ENCODE measurements at regions not wholly inside any gene's neighbourhood (a gene's known extent, or its start where the extent isn't known, plus 50 kb on each side); places are given as distances from the start of the nearest gene placed in this dataset.

DNA sequence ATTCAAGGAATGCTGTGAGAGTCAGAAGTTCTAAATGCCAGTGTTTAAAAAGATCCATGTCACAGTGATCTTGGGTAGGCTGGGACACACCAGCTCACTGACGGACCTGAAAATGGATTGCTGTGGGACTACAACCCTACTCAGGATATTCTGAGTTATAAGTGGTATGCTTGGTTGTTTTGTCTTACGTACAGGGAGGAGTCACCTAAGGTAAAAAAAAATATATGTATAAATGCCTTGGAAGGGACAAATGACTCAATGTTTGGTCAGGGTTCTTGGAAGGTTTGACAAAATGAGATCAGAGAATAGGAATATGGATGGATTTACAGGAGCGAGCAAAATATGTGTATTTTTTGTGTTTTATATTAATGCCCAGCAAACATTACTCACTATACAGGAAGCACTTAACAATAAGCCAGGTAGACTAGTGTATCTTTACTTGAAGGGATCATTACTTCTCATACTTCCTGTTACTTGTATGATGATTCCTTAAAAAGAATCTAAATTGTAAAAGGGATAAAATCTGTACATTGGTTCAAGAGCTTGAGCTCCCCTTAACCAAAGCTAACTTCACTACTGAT lies 767.3 kb downstream of the GBE1 start:
- TF ChIP-seq, protein P1, sequence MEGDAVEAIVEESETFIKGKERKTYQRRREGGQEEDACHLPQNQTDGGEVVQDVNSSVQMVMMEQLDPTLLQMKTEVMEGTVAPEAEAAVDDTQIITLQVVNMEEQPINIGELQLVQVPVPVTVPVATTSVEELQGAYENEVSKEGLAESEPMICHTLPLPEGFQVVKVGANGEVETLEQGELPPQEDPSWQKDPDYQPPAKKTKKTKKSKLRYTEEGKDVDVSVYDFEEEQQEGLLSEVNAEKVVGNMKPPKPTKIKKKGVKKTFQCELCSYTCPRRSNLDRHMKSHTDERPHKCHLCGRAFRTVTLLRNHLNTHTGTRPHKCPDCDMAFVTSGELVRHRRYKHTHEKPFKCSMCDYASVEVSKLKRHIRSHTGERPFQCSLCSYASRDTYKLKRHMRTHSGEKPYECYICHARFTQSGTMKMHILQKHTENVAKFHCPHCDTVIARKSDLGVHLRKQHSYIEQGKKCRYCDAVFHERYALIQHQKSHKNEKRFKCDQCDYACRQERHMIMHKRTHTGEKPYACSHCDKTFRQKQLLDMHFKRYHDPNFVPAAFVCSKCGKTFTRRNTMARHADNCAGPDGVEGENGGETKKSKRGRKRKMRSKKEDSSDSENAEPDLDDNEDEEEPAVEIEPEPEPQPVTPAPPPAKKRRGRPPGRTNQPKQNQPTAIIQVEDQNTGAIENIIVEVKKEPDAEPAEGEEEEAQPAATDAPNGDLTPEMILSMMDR (IDR thresholded peaks at IDR 0.05): no peak
- no peak for TF ChIP-seq POLR2A (IDR thresholded peaks at IDR 0.05)
- no peak for TF ChIP-seq POLR2AphosphoS5 (IDR thresholded peaks at IDR 0.05)

Measured in suprapubic skin (tissue), 4 donors.